NCI-H1105 treated with DMSO at 0.1 percent for 48 hours (cell line): ENCODE measurements at regions not wholly inside any gene's neighbourhood (a gene's known extent, or its start where the extent isn't known, plus 50 kb on each side); places are given as distances from the start of the nearest gene placed in this dataset.
"Not testable (repeated sequence)": the region's sequence is repeated elsewhere in the genome, so short reads cannot be mapped to it uniquely, and the experiment has no call there.

ENCODE experiments used
- DNase-seq: peaks from one replicate; lab custom pipeline; 2025; lab: John Stamatoyannopoulos, UW

GRCh38 chr6:66134021-66134420 is 427.0 kb upstream of the EYS start:
- no peak for DNase-seq

GRCh38 chr6:66128656-66129055 is 421.6 kb upstream of the EYS start:
- DNase-seq = no peak

GRCh38 chr6:66128243-66128642 is 421.2 kb upstream of the EYS start:
- peak; percentile 28 for DNase-seq

GRCh38 chr6:66127061-66127460 is 420.0 kb upstream of the EYS start:
- DNase-seq = no peak

- no peak for DNase-seq
Observed at GRCh38 chr6:66126358-66126757, 419.3 kb upstream of the EYS start.

GRCh38 chr6:66103954-66104353 is 396.9 kb upstream of the EYS start:
- peak; percentile 60 for DNase-seq

- no peak for DNase-seq
Observed at GRCh38 chr6:66103354-66103753, 396.3 kb upstream of the EYS start.

- DNase-seq = no peak
Observed at GRCh38 chr6:66096679-66097078, 389.7 kb upstream of the EYS start.

- no peak for DNase-seq
Observed at GRCh38 chr6:66094615-66095014, 387.6 kb upstream of the EYS start.

- not testable (repeated sequence) for DNase-seq
Observed at GRCh38 chr6:66092306-66092705, 385.3 kb upstream of the EYS start.

GRCh38 chr6:66086532-66086931 is 379.5 kb upstream of the EYS start:
- no peak for DNase-seq

- no peak for DNase-seq
Observed at GRCh38 chr6:66082914-66083313, 375.9 kb upstream of the EYS start.

- DNase-seq = no peak
Observed at GRCh38 chr6:66068907-66069306, 361.9 kb upstream of the EYS start.

- DNase-seq = no peak
Observed at GRCh38 chr6:66068033-66068432, 361.0 kb upstream of the EYS start.

GRCh38 chr6:66065313-66065712 is 358.3 kb upstream of the EYS start:
- DNase-seq = no peak

GRCh38 chr6:66057034-66057433 is 350.0 kb upstream of the EYS start:
- no peak for DNase-seq

- DNase-seq = no peak
Observed at GRCh38 chr6:66054967-66055366, 347.9 kb upstream of the EYS start.

- DNase-seq = no peak
Observed at GRCh38 chr6:66051812-66052211, 344.8 kb upstream of the EYS start.

- DNase-seq = no peak
Observed at GRCh38 chr6:66048684-66049474, 341.9 kb upstream of the EYS start.

GRCh38 chr6:66032626-66033025 is 325.6 kb upstream of the EYS start:
- DNase-seq = no peak

GRCh38 chr6:66029391-66029790 is 322.4 kb upstream of the EYS start:
- DNase-seq = no peak

- DNase-seq = no peak
Observed at GRCh38 chr6:65999288-65999791, 292.3 kb upstream of the EYS start.

GRCh38 chr6:65998544-65998943 is 291.5 kb upstream of the EYS start:
- DNase-seq = no peak

GRCh38 chr6:65997539-65997938 is 290.5 kb upstream of the EYS start:
- DNase-seq = no peak
